GM19239 (cell line): ENCODE measurements at regions not wholly inside any gene's neighbourhood (a gene's known extent, or its start where the extent isn't known, plus 50 kb on each side); places are given as distances from the start of the nearest gene placed in this dataset.

Source experiments
- DNase-seq: peaks from one replicate; pipeline ENCODE4 v3.0.0; 2011; ENCODE audit warnings: low spot score; ENCODE audit not compliant: insufficient read length
- FAIRE-seq: peaks from 2 replicates; lab custom pipeline; 2011; peaks lifted over from hg19 to GRCh38; lab: Jason Lieb, UNC

GRCh38 chr10:61163403-61163802, 219.4 kb upstream of the RHOBTB1 start:
- DNase-seq = no peak
- no peak for FAIRE-seq

- no peak for FAIRE-seq
Observed at GRCh38 chr10:61160253-61160652, 216.3 kb upstream of the RHOBTB1 start.

GRCh38 chr10:61159253-61159652, 215.3 kb upstream of the RHOBTB1 start:
- FAIRE-seq = no peak
- no peak for DNase-seq

More at GRCh38 chr10:61160253-61160652, 216.3 kb upstream of the RHOBTB1 start:
- no peak for DNase-seq

- DNase-seq (no peak), FAIRE-seq (no peak)
Observed at GRCh38 chr10:61157182-61157581, 213.2 kb upstream of the RHOBTB1 start.

GRCh38 chr10:61153771-61154170, 209.8 kb upstream of the RHOBTB1 start:
- DNase-seq = no peak
- FAIRE-seq = no peak

GRCh38 chr10:61151059-61151458, 207.1 kb upstream of the RHOBTB1 start:
- DNase-seq (no peak), FAIRE-seq (no peak)

GRCh38 chr10:61148451-61148850, 204.5 kb upstream of the RHOBTB1 start:
- FAIRE-seq = no peak
- no peak for DNase-seq

GRCh38 chr10:61142987-61143386, 199.0 kb upstream of the RHOBTB1 start:
- DNase-seq = no peak
- no peak for FAIRE-seq

GRCh38 chr10:61140765-61141392, 196.9 kb upstream of the RHOBTB1 start:
- DNase-seq = no peak
- peak; percentile 66 for FAIRE-seq

GRCh38 chr10:61139592-61139953, 195.6 kb upstream of the RHOBTB1 start:
- DNase-seq = no peak
- FAIRE-seq = no peak

- FAIRE-seq (no peak), DNase-seq (no peak)
Observed at GRCh38 chr10:61138708-61139591, 195.0 kb upstream of the RHOBTB1 start.

GRCh38 chr10:61136139-61136538, 192.2 kb upstream of the RHOBTB1 start:
- DNase-seq (no peak), FAIRE-seq (no peak)

GRCh38 chr10:61135276-61135721, 191.3 kb upstream of the RHOBTB1 start:
- FAIRE-seq (peak; percentile 23), DNase-seq (no peak)

GRCh38 chr10:61130366-61130765, 186.4 kb upstream of the RHOBTB1 start:
- no peak for FAIRE-seq
- DNase-seq = no peak

GRCh38 chr10:61128196-61128595, 184.2 kb upstream of the RHOBTB1 start:
- DNase-seq (no peak), FAIRE-seq (no peak)

- DNase-seq (no peak), FAIRE-seq (no peak)
Observed at GRCh38 chr10:61125560-61126170, 181.7 kb upstream of the RHOBTB1 start.

GRCh38 chr10:61124756-61125530, 181.0 kb upstream of the RHOBTB1 start:
- no peak for FAIRE-seq
- no peak for DNase-seq

- FAIRE-seq = peak; percentile 75
Observed at GRCh38 chr10:61120805-61121204, 176.8 kb upstream of the RHOBTB1 start.

GRCh38 chr10:61119573-61119972, 175.6 kb upstream of the RHOBTB1 start:
- no peak for FAIRE-seq
- DNase-seq = no peak

More at GRCh38 chr10:61120805-61121204, 176.8 kb upstream of the RHOBTB1 start:
- no peak for DNase-seq

GRCh38 chr10:61115897-61116296, 171.9 kb upstream of the RHOBTB1 start:
- DNase-seq = no peak
- no peak for FAIRE-seq
